Activated naive CD4-positive, alpha-beta T cell treated with anti-CD3 and anti-CD28 coated beads, Interleukin-2, amount 10 ng/mL, durations not matched to agents 7 days and 5 days (primary cell): ENCODE measurements at regions not wholly inside any gene's neighbourhood (a gene's known extent, or its start where the extent isn't known, plus 50 kb on each side); places are given as distances from the start of the nearest gene placed in this dataset.
A peak's percentile ranks its signal among the peaks of the same experiment; 100 is the strongest.

Source experiments
- CTCF ChIA-PET: fragments of 350-600 bp; sonication (Branson Sonifier 250); formaldehyde crosslinking; loops from one replicate; lab custom pipeline; 2021; ENCODE audit warnings: antibody characterized with exemption; lab: Charles Lee
- DNase-seq: peaks from one replicate; pipeline ENCODE4 v3.0.0-alpha.2; 2020
- H3K27ac Mint-ChIP-seq: one replicate; pipeline ENCODE4 v1.8.0; 2021; ENCODE audit warnings: mild to moderate bottlenecking, moderate library complexity, mixed read lengths
- H3K27me3 Mint-ChIP-seq: one replicate; pipeline ENCODE4 v1.8.0; 2021; ENCODE audit warnings: mild to moderate bottlenecking, mixed read lengths
- H3K36me3 Mint-ChIP-seq: one replicate; pipeline ENCODE4 v1.8.0; 2021; ENCODE audit warnings: mixed read lengths
- H3K4me1 Mint-ChIP-seq: one replicate; pipeline ENCODE4 v1.8.0; 2021; ENCODE audit warnings: mixed read lengths
- H3K4me3 Mint-ChIP-seq: one replicate; pipeline ENCODE4 v1.8.0; 2021; ENCODE audit warnings: mild to moderate bottlenecking, moderate library complexity, mixed read lengths
- H3K9me3 Mint-ChIP-seq: one replicate; pipeline ENCODE4 v1.8.0; 2021; ENCODE audit warnings: mixed read lengths

GRCh38 chr16:74020095-74020670 is 276.4 kb upstream of the PSMD7 start:
- Mint-ChIP-seq H3K9me3 (no peaks in the 10 kb centered on the region), H3K4me1 (no peaks in the 10 kb centered on the region), H3K36me3 (no peaks in the 10 kb centered on the region), H3K27me3 (no peaks in the 10 kb centered on the region), H3K27ac (no peak overlapping the region), H3K4me3 (no peak overlapping the region)
- no peak for DNase-seq
- CTCF ChIA-PET = no interaction called here

GRCh38 chr16:74019612-74020011 is 277.0 kb upstream of the PSMD7 start:
- Mint-ChIP-seq H3K27me3 (no peaks in the 10 kb centered on the region), H3K4me1 (no peaks in the 10 kb centered on the region), H3K36me3 (no peaks in the 10 kb centered on the region), H3K9me3 (peaks cover 2% of the 10 kb centered on the region), H3K27ac (no peak overlapping the region), H3K4me3 (no peak overlapping the region)
- no peak for DNase-seq
- CTCF ChIA-PET = no interaction called here

- CTCF ChIA-PET = no interaction called here
- H3K27ac Mint-ChIP-seq = no peak overlapping the region
- H3K9me3 Mint-ChIP-seq = peaks cover 4% of the 10 kb centered on the region
- no peak overlapping the region for H3K4me3 Mint-ChIP-seq
- no peaks in the 10 kb centered on the region for H3K27me3 Mint-ChIP-seq
- no peaks in the 10 kb centered on the region for H3K36me3 Mint-ChIP-seq
- DNase-seq = no peak
- H3K4me1 Mint-ChIP-seq = no peaks in the 10 kb centered on the region
Observed at GRCh38 chr16:74015953-74016352, 280.7 kb upstream of the PSMD7 start.

- no peak for DNase-seq
Observed at GRCh38 chr16:73998707-73999106, 297.9 kb upstream of the PSMD7 start.

GRCh38 chr16:73997971-73998370 is 298.6 kb upstream of the PSMD7 start:
- Mint-ChIP-seq H3K27ac (no peak overlapping the region), H3K27me3 (no peaks in the 10 kb centered on the region), H3K4me3 (no peak overlapping the region), H3K4me1 (no peaks in the 10 kb centered on the region), H3K36me3 (no peaks in the 10 kb centered on the region), H3K9me3 (peaks cover 8% of the 10 kb centered on the region)
- no peak for DNase-seq
- CTCF ChIA-PET = no interaction called here

More at GRCh38 chr16:73998707-73999106, 297.9 kb upstream of the PSMD7 start:
- Mint-ChIP-seq H3K4me3 (no peak overlapping the region), H3K27ac (no peak overlapping the region), H3K9me3 (peaks cover 8% of the 10 kb centered on the region), H3K36me3 (no peaks in the 10 kb centered on the region), H3K4me1 (no peaks in the 10 kb centered on the region), H3K27me3 (no peaks in the 10 kb centered on the region)
- CTCF ChIA-PET = no interaction called here

- CTCF ChIA-PET = no interaction called here
- H3K27ac Mint-ChIP-seq = no peak overlapping the region
- H3K4me1 Mint-ChIP-seq = no peaks in the 10 kb centered on the region
- peaks cover 6% of the 10 kb centered on the region for H3K9me3 Mint-ChIP-seq
- DNase-seq = no peak
- H3K27me3 Mint-ChIP-seq = no peaks in the 10 kb centered on the region
- H3K4me3 Mint-ChIP-seq = no peak overlapping the region
- no peaks in the 10 kb centered on the region for H3K36me3 Mint-ChIP-seq
Observed at GRCh38 chr16:73997340-73997711, 299.3 kb upstream of the PSMD7 start.

GRCh38 chr16:73996624-73997339 is 299.8 kb upstream of the PSMD7 start:
- DNase-seq = no peak
- no peak overlapping the region for H3K27ac Mint-ChIP-seq
- no peaks in the 10 kb centered on the region for H3K27me3 Mint-ChIP-seq
- no peak overlapping the region for H3K4me3 Mint-ChIP-seq
- H3K9me3 Mint-ChIP-seq = peaks cover 7% of the 10 kb centered on the region
- H3K4me1 Mint-ChIP-seq = no peaks in the 10 kb centered on the region
- CTCF ChIA-PET = no interaction called here
- no peaks in the 10 kb centered on the region for H3K36me3 Mint-ChIP-seq

GRCh38 chr16:73993878-73994277 is 302.7 kb upstream of the PSMD7 start:
- H3K4me3 Mint-ChIP-seq = no peak overlapping the region
- H3K27ac Mint-ChIP-seq = no peak overlapping the region
- no peaks in the 10 kb centered on the region for H3K36me3 Mint-ChIP-seq
- DNase-seq = no peak
- H3K27me3 Mint-ChIP-seq = no peaks in the 10 kb centered on the region
- no peaks in the 10 kb centered on the region for H3K4me1 Mint-ChIP-seq
- H3K9me3 Mint-ChIP-seq = peaks cover 6% of the 10 kb centered on the region
- CTCF ChIA-PET = no interaction called here

- Mint-ChIP-seq H3K4me3 (no peak overlapping the region), H3K4me1 (no peaks in the 10 kb centered on the region), H3K27ac (no peak overlapping the region), H3K36me3 (no peaks in the 10 kb centered on the region), H3K9me3 (peaks cover 10% of the 10 kb centered on the region), H3K27me3 (no peaks in the 10 kb centered on the region)
- no peak for DNase-seq
- CTCF ChIA-PET = no interaction called here
Observed at GRCh38 chr16:73978407-73978784, 318.2 kb upstream of the PSMD7 start.

- no peaks in the 10 kb centered on the region for H3K4me1 Mint-ChIP-seq
Observed at GRCh38 chr16:73976644-73977043, 320.0 kb upstream of the PSMD7 start.

GRCh38 chr16:73973174-73973573 is 323.4 kb upstream of the PSMD7 start:
- no peaks in the 10 kb centered on the region for H3K36me3 Mint-ChIP-seq
- no peak for DNase-seq
- no peak overlapping the region for H3K27ac Mint-ChIP-seq
- no peaks in the 10 kb centered on the region for H3K9me3 Mint-ChIP-seq
- H3K4me3 Mint-ChIP-seq = no peak overlapping the region
- no peaks in the 10 kb centered on the region for H3K27me3 Mint-ChIP-seq
- CTCF ChIA-PET = no interaction called here
- H3K4me1 Mint-ChIP-seq = no peaks in the 10 kb centered on the region

More at GRCh38 chr16:73976644-73977043, 320.0 kb upstream of the PSMD7 start:
- CTCF ChIA-PET = no interaction called here
- Mint-ChIP-seq H3K27ac (no peak overlapping the region), H3K4me3 (no peak overlapping the region), H3K9me3 (peaks cover 7% of the 10 kb centered on the region), H3K27me3 (no peaks in the 10 kb centered on the region), H3K36me3 (no peaks in the 10 kb centered on the region)
- DNase-seq = no peak

GRCh38 chr16:73966851-73967250 is 329.8 kb upstream of the PSMD7 start:
- H3K4me1 Mint-ChIP-seq = no peaks in the 10 kb centered on the region
- no peaks in the 10 kb centered on the region for H3K36me3 Mint-ChIP-seq
- H3K4me3 Mint-ChIP-seq = no peak overlapping the region
- no peak overlapping the region for H3K27ac Mint-ChIP-seq
- no peaks in the 10 kb centered on the region for H3K9me3 Mint-ChIP-seq
- H3K27me3 Mint-ChIP-seq = no peaks in the 10 kb centered on the region
- DNase-seq = no peak
- CTCF ChIA-PET = no interaction called here

GRCh38 chr16:73965591-73965990 is 331.0 kb upstream of the PSMD7 start:
- no peak for DNase-seq
- CTCF ChIA-PET = interaction anchor here (1.1 kb wide), 1 partner anchor 30 kb away, joined by 3 read pairs; no protein-coding TSS in a partner anchor
- no peaks in the 10 kb centered on the region for H3K4me1 Mint-ChIP-seq
- H3K36me3 Mint-ChIP-seq = no peaks in the 10 kb centered on the region
- H3K4me3 Mint-ChIP-seq = no peak overlapping the region
- H3K27me3 Mint-ChIP-seq = no peaks in the 10 kb centered on the region
- no peaks in the 10 kb centered on the region for H3K9me3 Mint-ChIP-seq
- H3K27ac Mint-ChIP-seq = no peak overlapping the region

- no peaks in the 10 kb centered on the region for H3K27me3 Mint-ChIP-seq
- no peaks in the 10 kb centered on the region for H3K4me1 Mint-ChIP-seq
- peak; percentile 46 for DNase-seq
- H3K9me3 Mint-ChIP-seq = no peaks in the 10 kb centered on the region
- no peak overlapping the region for H3K27ac Mint-ChIP-seq
- H3K36me3 Mint-ChIP-seq = no peaks in the 10 kb centered on the region
- H3K4me3 Mint-ChIP-seq = no peak overlapping the region
- CTCF ChIA-PET = interaction anchor here (0.6 to 2.2 kb wide), 4 partner anchors 12 to 953 kb away, joined by 3 to 4 read pairs (median 4); no protein-coding TSS in a partner anchor
Observed at GRCh38 chr16:73956587-73957494, 339.8 kb upstream of the PSMD7 start.
